B cell (primary cell): ENCODE measurements at regions not wholly inside any gene's neighbourhood (a gene's known extent, or its start where the extent isn't known, plus 50 kb on each side); places are given as distances from the start of the nearest gene placed in this dataset.
"Not testable (repeated sequence)": the region's sequence is repeated elsewhere in the genome, so short reads cannot be mapped to it uniquely, and the experiment has no call there.

Experiments used
- ATAC-seq: fragments of 200-7000 bp; cut with Tn5 transposase; one replicate; pipeline ENCODE4 v1.10.0; 2021; ENCODE audit warnings: low read depth, mild to moderate bottlenecking, moderate number of reproducible peaks, moderate library complexity
- CTCF ChIA-PET: fragments of 350-600 bp; sonication (Branson Sonifier 250); formaldehyde crosslinking; loops from one replicate; lab custom pipeline; 2021; ENCODE audit warnings: antibody characterized with exemption, inconsistent platforms; lab: Charles Lee
- POLR2A ChIA-PET: fragments of 350-600 bp; sonication (Branson Sonifier 250); formaldehyde crosslinking; loops from one replicate; lab custom pipeline; 2021; ENCODE audit warnings: antibody characterized with exemption; lab: Charles Lee
- DNase-seq: peaks from one replicate; pipeline ENCODE4 v3.0.0; 2013
- H2AFZ ChIP-seq: 2 replicates; pipeline ENCODE4 v1.6.1; 2012; ENCODE audit warnings: mild to moderate bottlenecking, low read depth, low read length; ENCODE audit not compliant: insufficient read depth, poor library complexity, severe bottlenecking
- H3K27ac ChIP-seq, 2 donors: 1 replicate in 1 of 2; 2 replicates in 1 of 2; pipeline ENCODE4 v1.5.1; 2012 to 2013; ENCODE audit warnings: low read length in 2 of 2, mild to moderate bottlenecking in 2 of 2, moderate library complexity in 1 of 2
- H3K27me3 ChIP-seq, 4 experiments: fragments of 200-600 bp in 1 of 4; sonication (generic) in 1 of 4; replicated peaks in 1 of 4; 1 replicate in 2 of 4; 2 replicates in 2 of 4; pipeline versions ENCODE4 v1.6.1 to v1.7.0; 2013 to 2016; ENCODE audit warnings: low read length in 3 of 4, mild to moderate bottlenecking in 2 of 4, mixed read lengths in 1 of 4, moderate library complexity in 1 of 4; ENCODE audit not compliant: insufficient read depth in 4 of 4, control insufficient read depth in 3 of 4; ENCODE audit errors: control extremely low read depth in 1 of 4
- H3K36me3 ChIP-seq, 2 experiments: replicated peaks in 1 of 2; 1 replicate in 1 of 2; 2 replicates in 1 of 2; pipeline versions ENCODE4 v1.6.1 to v1.7.1; 2013; ENCODE audit warnings: low read length in 1 of 2; ENCODE audit not compliant: insufficient read depth in 2 of 2, control insufficient read depth in 1 of 2; ENCODE audit errors: control extremely low read depth in 1 of 2, extremely low read depth in 1 of 2
- H3K4me1 ChIP-seq, 2 donors: fragments of 200-600 bp in 1 of 2; sonication (generic) in 1 of 2; 1 replicate in 1 of 2; 2 replicates in 1 of 2; pipeline versions ENCODE4 v1.5.1 to v1.6.1; 2013 to 2017; ENCODE audit warnings: low read length in 2 of 2; ENCODE audit not compliant: control insufficient read depth in 2 of 2, insufficient read depth in 2 of 2
- H3K4me2 ChIP-seq: replicated peaks from 2 replicates; pipeline ENCODE3; 2012; ENCODE audit warnings: mild to moderate bottlenecking, low read depth, low read length; ENCODE audit not compliant: poor library complexity, severe bottlenecking
- H3K4me3 ChIP-seq, 5 experiments: fragments of 200-600 bp in 1 of 5; sonication (generic) in 1 of 5; 1 replicate in 3 of 5; 2 replicates in 2 of 5; pipeline versions ENCODE4 v1.5.1 to v1.7.0; 2011 to 2016; ENCODE audit warnings: low read length in 4 of 5, mild to moderate bottlenecking in 4 of 5, low read depth in 2 of 5, control low read depth in 1 of 5, moderate library complexity in 1 of 5; ENCODE audit not compliant: insufficient read depth in 1 of 5; ENCODE audit errors: control extremely low read depth in 1 of 5, extremely low read depth in 1 of 5
- H3K79me2 ChIP-seq: fragments of 200-600 bp; sonication (generic); one replicate; pipeline ENCODE4 v1.6.0; 2016; ENCODE audit warnings: low read length; ENCODE audit not compliant: control insufficient read depth, insufficient read depth
- H3K9ac ChIP-seq: fragments of 200-600 bp; sonication (generic); 2 replicates; pipeline ENCODE4 v1.6.1; 2017; ENCODE audit warnings: mild to moderate bottlenecking, low read length, moderate library complexity
- H3K9me3 ChIP-seq, 3 donors: one replicate each; pipeline versions ENCODE4 v1.6.1 to v1.7.1; 2013; ENCODE audit warnings: low read length in 2 of 3; ENCODE audit not compliant: control insufficient read depth in 2 of 3, insufficient read depth in 1 of 3; ENCODE audit errors: control extremely low read depth in 1 of 3
- H4K20me1 ChIP-seq: 2 replicates; pipeline ENCODE4 v1.6.0; 2012; ENCODE audit warnings: mild to moderate bottlenecking, low read length; ENCODE audit not compliant: insufficient read depth, control insufficient read depth, poor library complexity, severe bottlenecking
- H3K27ac Mint-ChIP-seq: one replicate; pipeline ENCODE4 v1.8.0; 2021; ENCODE audit warnings: mixed read lengths
- H3K27me3 Mint-ChIP-seq: one replicate; pipeline ENCODE4 v1.8.0; 2021; ENCODE audit warnings: mixed read lengths
- H3K4me1 Mint-ChIP-seq: one replicate; pipeline ENCODE4 v1.8.0; 2021; ENCODE audit warnings: mixed read lengths
- H3K4me3 Mint-ChIP-seq: one replicate; pipeline ENCODE4 v1.8.0; 2021; ENCODE audit warnings: mixed read lengths
- H3K9me3 Mint-ChIP-seq: one replicate; pipeline ENCODE4 v1.8.0; 2022; ENCODE audit warnings: mixed read lengths; ENCODE audit not compliant: insufficient read depth
- CTCF ChIP-seq: fragments of 200-600 bp; IDR thresholded peaks from one replicate; pipeline ENCODE4 v1.8.0; 2022; ENCODE audit warnings: antibody characterized with exemption, mild to moderate bottlenecking
- EZH2 ChIP-seq: IDR thresholded peaks from 2 replicates; pipeline ENCODE4 v1.6.1; 2012; ENCODE audit warnings: borderline replicate concordance, low read depth, mild to moderate bottlenecking, moderate library complexity, low read length; ENCODE audit not compliant: insufficient read depth, poor library complexity, severe bottlenecking
- WGBS: methylation state at CpG from one replicate; pipeline ENCODE4 v1.1.5; 2013; ENCODE audit warnings: missing lambda C conversion rate; ENCODE audit not compliant: insufficient coverage; 5-methylcytosine and 5-hydroxymethylcytosine counted together
- intact Hi-C: fragments of 100-400 bp; cut with micrococcal nuclease; formaldehyde crosslinking; loops from one replicate; pipeline ENCODE4 v1.10.0; 2022

GRCh38 chr15:96869790-96870189, 539.3 kb downstream of the NR2F2 start:
- Histone ChIP-seq H4K20me1 (no peaks in the 10 kb centered on the region), H3K36me3 (no peaks in the 10 kb centered on the region), H3K9me3 (peaks cover 0 to 9% (median 2%) of the 10 kb centered on the region in 3 donors), H3K27me3 (no peaks in the 10 kb centered on the region), H3K79me2 (no peaks in the 10 kb centered on the region), H2AFZ (no peak overlapping the region), H3K27ac (no peak overlapping the region), H3K9ac (no peak overlapping the region), H3K4me3 (no peak overlapping the region), H3K4me2 (no peak overlapping the region), H3K4me1 (no peaks in the 10 kb centered on the region)
- WGBS = no CpG with 5 or more reads among the region's 1 CpG
- H3K9me3 Mint-ChIP-seq = no peaks in the 10 kb centered on the region
- DNase-seq = no peak
- no peak for ATAC-seq
- TF ChIP-seq EZH2 (no peak), CTCF (no peak)
- POLR2A ChIA-PET = no interaction called here
- CTCF ChIA-PET = no interaction called here
- H3K27ac Mint-ChIP-seq = no peak overlapping the region
- no peak overlapping the region for H3K4me3 Mint-ChIP-seq
- no peaks in the 10 kb centered on the region for H3K4me1 Mint-ChIP-seq
- H3K27me3 Mint-ChIP-seq = no peaks in the 10 kb centered on the region
- intact Hi-C loops = no loop called here

- no peak overlapping the region for H3K9ac ChIP-seq
- no peak overlapping the region for H3K4me3 Mint-ChIP-seq
- H3K9me3 Mint-ChIP-seq = no peaks in the 10 kb centered on the region
- H3K4me1 ChIP-seq = no peaks in the 10 kb centered on the region
- DNase-seq (no peak), ATAC-seq (no peak)
- no peaks in the 10 kb centered on the region for H3K27me3 ChIP-seq
- no peaks in the 10 kb centered on the region for H3K4me1 Mint-ChIP-seq
- peaks cover 0 to 9% (median 2%) of the 10 kb centered on the region in 3 donors for H3K9me3 ChIP-seq
- H3K79me2 ChIP-seq = no peaks in the 10 kb centered on the region
- TF ChIP-seq CTCF (no peak), EZH2 (no peak)
- H3K27me3 Mint-ChIP-seq = no peaks in the 10 kb centered on the region
- intact Hi-C loops = no loop called here
- H3K4me3 ChIP-seq = no peak overlapping the region
- ChIA-PET CTCF (no interaction called here), POLR2A (no interaction called here)
- no peak overlapping the region for H2AFZ ChIP-seq
- no peak overlapping the region for H3K4me2 ChIP-seq
- no peaks in the 10 kb centered on the region for H4K20me1 ChIP-seq
- H3K27ac ChIP-seq = no peak overlapping the region
- 44% methylated on average over 4 of the region's 8 CpGs for WGBS
- H3K27ac Mint-ChIP-seq = no peak overlapping the region
- H3K36me3 ChIP-seq = no peaks in the 10 kb centered on the region
These were observed 540.1 kb downstream of the NR2F2 start for GRCh38 chr15:96870580-96870979.

DNA sequence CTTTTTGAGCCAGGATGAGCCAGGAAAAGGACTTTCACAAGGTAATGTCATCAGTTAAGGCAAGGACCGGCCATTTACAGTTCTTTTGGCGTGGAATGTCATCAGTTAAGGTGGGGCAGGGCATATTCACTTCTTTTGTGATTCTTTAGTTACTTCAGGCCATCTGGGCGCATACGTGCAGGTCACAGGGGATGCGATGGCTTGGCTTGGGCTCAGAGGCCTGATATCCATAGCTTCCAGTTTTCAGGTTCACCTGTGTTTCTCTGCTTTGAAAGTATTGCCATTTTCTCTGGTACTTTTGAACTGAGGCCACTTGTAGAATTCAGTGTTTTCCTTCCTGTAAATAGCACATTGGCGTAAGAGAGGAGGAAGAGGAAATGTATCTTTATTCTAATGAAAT, 546.9 kb downstream of the NR2F2 start:
- POLR2A ChIA-PET, H3K4me2 ChIP-seq, H3K9me3 Mint-ChIP-seq, H3K4me3 Mint-ChIP-seq, H3K27me3 ChIP-seq, intact Hi-C loops, H3K4me1 ChIP-seq, H3K9ac ChIP-seq, H3K4me3 ChIP-seq, ATAC-seq, H3K27ac Mint-ChIP-seq, H3K9me3 ChIP-seq, H3K27ac ChIP-seq, H2AFZ ChIP-seq, H3K27me3 Mint-ChIP-seq, DNase-seq, CTCF ChIA-PET, H3K79me2 ChIP-seq, H3K4me1 Mint-ChIP-seq, H4K20me1 ChIP-seq, H3K36me3 ChIP-seq: not testable (repeated sequence)
- WGBS = 84% methylated on average over 4 of the region's 6 CpGs
